LNCaP clone FGC (cell line): ENCODE measurements at regions not wholly inside any gene's neighbourhood (a gene's known extent, or its start where the extent isn't known, plus 50 kb on each side); places are given as distances from the start of the nearest gene placed in this dataset.

Experiments
- DNase-seq: peaks from one replicate; pipeline ENCODE4 v3.0.0-alpha.2; 2011; ENCODE audit warnings: low read depth
- H3K4me3 ChIP-seq: 2 replicates; pipeline ENCODE4 v1.5.1; 2011; ENCODE audit warnings: mild to moderate bottlenecking, low read depth, low read length, control low read depth
- CTCF ChIP-seq: IDR thresholded peaks from 2 replicates; pipeline ENCODE4 v1.5.1; 2012; ENCODE audit warnings: mild to moderate bottlenecking; ENCODE audit not compliant: control insufficient read depth, insufficient read depth; ENCODE audit errors: extremely low read depth

GRCh38 chr3:56979791-56980190, 80.7 kb upstream of the SPATA12 start:
- H3K4me3 ChIP-seq: no peak overlapping the region
- no peak for DNase-seq
- TF ChIP-seq CTCF: no peak

GRCh38 chr3:56977561-56977889, 82.9 kb upstream of the SPATA12 start:
- TF ChIP-seq CTCF: no peak
- no peak for DNase-seq
- no peak overlapping the region for H3K4me3 ChIP-seq

GRCh38 chr3:56976651-56977560, 83.6 kb upstream of the SPATA12 start:
- H3K4me3 ChIP-seq: no peak overlapping the region
- DNase-seq: no peak
- TF ChIP-seq CTCF: no peak

GRCh38 chr3:56975567-56975966, 84.9 kb upstream of the SPATA12 start:
- DNase-seq: peak; percentile 35
- TF ChIP-seq CTCF: no peak
- no peak overlapping the region for H3K4me3 ChIP-seq

- DNase-seq: no peak
- no peak for TF ChIP-seq CTCF
- no peak overlapping the region for H3K4me3 ChIP-seq
Observed at GRCh38 chr3:56974247-56974930, 86.1 kb upstream of the SPATA12 start.

- no peak for TF ChIP-seq CTCF
- no peak for DNase-seq
- no peak overlapping the region for H3K4me3 ChIP-seq
Observed at GRCh38 chr3:56971816-56972215, 88.6 kb upstream of the SPATA12 start.

- no peak overlapping the region for H3K4me3 ChIP-seq
- DNase-seq: no peak
- no peak for TF ChIP-seq CTCF
Observed at GRCh38 chr3:56971261-56971660, 89.2 kb upstream of the SPATA12 start.
